ENCODE measurements at regions not wholly inside any gene's neighbourhood (a gene's known extent, or its start where the extent isn't known, plus 50 kb on each side); places are given as distances from the start of the nearest gene placed in this dataset.

DNA sequence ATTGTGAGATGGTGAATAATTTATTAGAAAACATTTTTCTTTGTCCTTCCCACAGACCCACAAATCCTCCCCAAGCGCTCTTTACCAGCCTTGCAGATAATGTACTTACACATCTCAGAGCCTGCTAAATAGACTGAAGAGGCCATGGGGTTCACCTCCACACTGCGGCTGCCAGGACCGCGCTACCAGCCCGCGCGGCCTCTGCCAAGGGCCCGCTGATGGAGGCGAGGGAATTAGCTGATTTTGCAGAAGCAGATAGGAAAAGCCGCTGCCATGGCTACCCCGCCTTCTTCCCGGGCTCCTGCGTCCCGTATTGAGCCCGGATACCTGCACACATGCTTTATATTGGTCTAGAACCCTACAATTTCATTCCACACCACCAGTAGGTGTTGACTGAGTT is 248.0 kb upstream of the FOXD3 start:
- no peak overlapping the region for H3K27ac ChIP-seq
- peaks cover 55% of the 10 kb centered on the region for H3K27me3 ChIP-seq
- DNase-seq (ENCODE audit: low spot score in 2 of 2): no peak
- no peaks in the 10 kb centered on the region for H3K9me3 ChIP-seq
- WGBS: 36% methylated on average over 15 of the region's 15 CpGs
- no peak for TF ChIP-seq EP300 (IDR thresholded peaks at IDR 0.05)
- TF ChIP-seq, protein P1, sequence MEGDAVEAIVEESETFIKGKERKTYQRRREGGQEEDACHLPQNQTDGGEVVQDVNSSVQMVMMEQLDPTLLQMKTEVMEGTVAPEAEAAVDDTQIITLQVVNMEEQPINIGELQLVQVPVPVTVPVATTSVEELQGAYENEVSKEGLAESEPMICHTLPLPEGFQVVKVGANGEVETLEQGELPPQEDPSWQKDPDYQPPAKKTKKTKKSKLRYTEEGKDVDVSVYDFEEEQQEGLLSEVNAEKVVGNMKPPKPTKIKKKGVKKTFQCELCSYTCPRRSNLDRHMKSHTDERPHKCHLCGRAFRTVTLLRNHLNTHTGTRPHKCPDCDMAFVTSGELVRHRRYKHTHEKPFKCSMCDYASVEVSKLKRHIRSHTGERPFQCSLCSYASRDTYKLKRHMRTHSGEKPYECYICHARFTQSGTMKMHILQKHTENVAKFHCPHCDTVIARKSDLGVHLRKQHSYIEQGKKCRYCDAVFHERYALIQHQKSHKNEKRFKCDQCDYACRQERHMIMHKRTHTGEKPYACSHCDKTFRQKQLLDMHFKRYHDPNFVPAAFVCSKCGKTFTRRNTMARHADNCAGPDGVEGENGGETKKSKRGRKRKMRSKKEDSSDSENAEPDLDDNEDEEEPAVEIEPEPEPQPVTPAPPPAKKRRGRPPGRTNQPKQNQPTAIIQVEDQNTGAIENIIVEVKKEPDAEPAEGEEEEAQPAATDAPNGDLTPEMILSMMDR (IDR thresholded peaks at IDR 0.05): no peak
- TF ChIP-seq POLR2AphosphoS5 (IDR thresholded peaks at IDR 0.05): no peak
- TF ChIP-seq POLR2A (IDR thresholded peaks at IDR 0.05): no peak
- H3K4me3 ChIP-seq: no peak overlapping the region
- no peaks in the 10 kb centered on the region for H3K36me3 ChIP-seq
- no peaks in the 10 kb centered on the region for H3K4me1 ChIP-seq

DNA sequence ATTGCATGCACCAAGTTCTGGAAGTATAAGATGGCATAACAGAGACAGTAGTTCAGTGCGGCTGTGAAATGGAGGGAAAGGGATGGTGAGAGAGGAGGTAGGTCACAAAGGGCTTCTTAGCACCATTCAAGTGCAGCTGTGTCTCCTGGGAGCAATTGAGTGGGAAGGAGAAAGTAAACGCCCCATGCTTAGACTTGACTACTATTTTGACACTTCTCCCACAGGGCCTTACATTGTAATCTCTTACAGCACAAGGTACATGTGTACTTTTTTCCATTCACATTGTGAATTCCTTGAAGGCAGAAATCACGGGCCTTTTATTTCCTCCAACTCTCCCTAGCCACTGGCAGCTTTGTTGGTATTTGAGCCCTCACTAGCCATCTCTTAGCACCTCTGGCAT is 239.6 kb upstream of the FOXD3 start:
- TF ChIP-seq POLR2AphosphoS5 (IDR thresholded peaks at IDR 0.05) (no peak), EP300 (IDR thresholded peaks at IDR 0.05) (no peak), POLR2A (IDR thresholded peaks at IDR 0.05) (no peak)
- TF ChIP-seq, protein P1 (IDR thresholded peaks at IDR 0.05): no peak
- Histone ChIP-seq H3K9me3 (no peaks in the 10 kb centered on the region), H3K27me3 (peaks cover 11% of the 10 kb centered on the region), H3K4me3 (no peak overlapping the region), H3K36me3 (no peaks in the 10 kb centered on the region), H3K27ac (no peak overlapping the region), H3K4me1 (no peaks in the 10 kb centered on the region)
- no peak for DNase-seq (ENCODE audit: low spot score in 2 of 2)
- 69% methylated on average over 3 of the region's 3 CpGs for WGBS

GRCh38 chr1:63087966-63088365 is 234.4 kb upstream of the FOXD3 start:
- peaks cover 12% of the 10 kb centered on the region for H3K27me3 ChIP-seq
- TF ChIP-seq, protein P1 (IDR thresholded peaks at IDR 0.05): no peak
- TF ChIP-seq POLR2AphosphoS5 (IDR thresholded peaks at IDR 0.05): no peak
- TF ChIP-seq EP300 (IDR thresholded peaks at IDR 0.05): no peak
- no peak for TF ChIP-seq POLR2A (IDR thresholded peaks at IDR 0.05)
- H3K4me1 ChIP-seq: no peaks in the 10 kb centered on the region
- no peaks in the 10 kb centered on the region for H3K36me3 ChIP-seq
- 45% methylated on average over 10 of the region's 10 CpGs for WGBS
- H3K9me3 ChIP-seq: no peaks in the 10 kb centered on the region
- DNase-seq (ENCODE audit: low spot score in 2 of 2): no peak
- H3K4me3 ChIP-seq: no peak overlapping the region
- no peak overlapping the region for H3K27ac ChIP-seq

DNA sequence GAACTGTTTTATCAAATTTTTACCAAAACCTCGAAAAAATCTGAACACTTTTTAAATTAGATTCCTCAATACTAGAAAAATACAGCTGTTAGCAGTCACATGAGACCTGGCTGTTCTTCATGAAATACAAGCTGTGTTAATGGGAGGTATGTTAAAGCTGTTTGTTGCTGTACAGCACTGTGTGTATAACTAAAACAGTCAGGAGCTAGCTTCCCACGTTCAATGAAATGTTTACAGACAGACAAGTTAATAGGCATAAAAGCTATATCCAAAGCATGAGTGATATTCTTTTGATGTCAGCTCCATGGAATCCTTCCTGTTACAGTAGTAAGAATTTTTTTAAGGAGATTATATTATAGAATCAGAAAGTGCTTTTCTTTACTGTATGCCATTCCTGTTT is 223.2 kb upstream of the FOXD3 start:
- H3K27me3 ChIP-seq: peaks cover 20% of the 10 kb centered on the region
- TF ChIP-seq, protein P1 (IDR thresholded peaks at IDR 0.05): no peak
- DNase-seq (ENCODE audit: low spot score in 2 of 2): no peak
- H3K4me3 ChIP-seq: no peak overlapping the region
- 45% methylated on average over 2 of the region's 2 CpGs for WGBS
- H3K4me1 ChIP-seq: no peaks in the 10 kb centered on the region
- no peaks in the 10 kb centered on the region for H3K36me3 ChIP-seq
- no peak overlapping the region for H3K27ac ChIP-seq
- H3K9me3 ChIP-seq: no peaks in the 10 kb centered on the region

GRCh38 chr1:63101336-63101735 is 221.0 kb upstream of the FOXD3 start:
- H3K4me3 ChIP-seq: no peak overlapping the region
- TF ChIP-seq POLR2A (IDR thresholded peaks at IDR 0.05) (no peak), EP300 (IDR thresholded peaks at IDR 0.05) (no peak), POLR2AphosphoS5 (IDR thresholded peaks at IDR 0.05) (no peak)
- TF ChIP-seq, protein P1 (IDR thresholded peaks at IDR 0.05): no peak
- WGBS: 82% methylated on average over 3 of the region's 3 CpGs
- no peaks in the 10 kb centered on the region for H3K36me3 ChIP-seq
- H3K27me3 ChIP-seq: peaks cover 29% of the 10 kb centered on the region
- DNase-seq (ENCODE audit: low spot score in 2 of 2): no peak
- H3K9me3 ChIP-seq: no peaks in the 10 kb centered on the region
- H3K4me1 ChIP-seq: no peaks in the 10 kb centered on the region
- H3K27ac ChIP-seq: no peak overlapping the region

Measured in suprapubic skin (tissue), 4 donors.